IMR-90 (cell line): ENCODE measurements at regions not wholly inside any gene's neighbourhood (a gene's known extent, or its start where the extent isn't known, plus 50 kb on each side); places are given as distances from the start of the nearest gene placed in this dataset.
A peak's percentile ranks its signal among the peaks of the same experiment; 100 is the strongest.

Source experiments
- ATAC-seq: fragments of 200-7000 bp; cut with Tn5 transposase; 2 replicates; pipeline ENCODE4 v1.9.1; 2020; ENCODE audit warnings: low read depth, mild to moderate bottlenecking, moderate library complexity
- BruUV-seq: library from RNA; stranded (reverse); fragments of 400-500 nt; replicated peaks from 2 replicates; lab custom pipeline; 2021; lab: Mats Ljungman, UMichigan
- CTCF ChIA-PET: fragments of 300-600 bp; formaldehyde crosslinking; extraction: SDS; loops from one replicate; lab custom pipeline; 2021; ENCODE audit warnings: antibody characterized with exemption; lab: Yijun Ruan, JAX
- POLR2A ChIA-PET: fragments of 300-600 bp; sonication (Branson Sonifier 250); formaldehyde crosslinking; loops from one replicate; lab custom pipeline; 2022; ENCODE audit warnings: antibody characterized with exemption; ENCODE audit not compliant: unreplicated experiment; lab: Charles Lee
- DNase-seq: peaks from one replicate; pipeline ENCODE4 v3.0.0; 2013
- H2AFZ ChIP-seq: replicated peaks from 2 replicates; pipeline ENCODE3; 2013; ENCODE audit warnings: low read length, mild to moderate bottlenecking; ENCODE audit not compliant: poor library complexity
- H2AK5ac ChIP-seq: 2 replicates; pipeline ENCODE4 v1.6.1; 2013; ENCODE audit warnings: low read depth, low read length, inconsistent platforms
- H2AK9ac ChIP-seq: replicated peaks from 2 replicates; pipeline ENCODE3; 2013; ENCODE audit warnings: mild to moderate bottlenecking, low read depth, low read length, moderate library complexity; ENCODE audit not compliant: poor library complexity
- H2BK120ac ChIP-seq: 2 replicates; pipeline ENCODE4 v1.6.1; 2013; ENCODE audit warnings: low read depth, low read length, inconsistent platforms
- H2BK15ac ChIP-seq: 3 replicates; pipeline ENCODE4 v1.6.1; 2013; ENCODE audit warnings: low read depth, low read length, inconsistent platforms
- H2BK20ac ChIP-seq: 2 replicates; pipeline ENCODE4 v1.6.1; 2013; ENCODE audit warnings: low read depth, mild to moderate bottlenecking, inconsistent platforms, low read length, moderate library complexity
- H2BK5ac ChIP-seq: 2 replicates; pipeline ENCODE4 v1.6.1; 2013; ENCODE audit warnings: mild to moderate bottlenecking, low read depth, low read length, inconsistent platforms; ENCODE audit not compliant: poor library complexity, severe bottlenecking
- H3K14ac ChIP-seq: replicated peaks from 2 replicates; pipeline ENCODE4 v1.6.1; 2013; ENCODE audit warnings: low read depth, low read length, inconsistent platforms
- H3K18ac ChIP-seq: 2 replicates; pipeline ENCODE4 v1.6.1; 2013; ENCODE audit warnings: low read depth, low read length, control low read depth
- H3K23ac ChIP-seq: 2 replicates; pipeline ENCODE4 v1.6.1; 2013; ENCODE audit warnings: low read depth, low read length, inconsistent platforms
- H3K27ac ChIP-seq: 2 replicates; pipeline ENCODE4 v1.5.1; 2013; ENCODE audit warnings: mild to moderate bottlenecking, control low read depth, low read length; ENCODE audit not compliant: insufficient read depth
- H3K27me3 ChIP-seq: 2 replicates; pipeline ENCODE4 v1.6.1; 2013; ENCODE audit warnings: low read length; ENCODE audit not compliant: control insufficient read depth, insufficient read depth
- H3K36me3 ChIP-seq: 2 replicates; pipeline ENCODE4 v1.6.1; 2013; ENCODE audit warnings: low read length, mixed read lengths; ENCODE audit not compliant: control insufficient read depth, insufficient read depth
- H3K4ac ChIP-seq: 2 replicates; pipeline ENCODE4 v1.6.1; 2013; ENCODE audit warnings: low read depth, low read length, inconsistent platforms
- H3K4me1 ChIP-seq: 2 replicates; pipeline ENCODE4 v1.6.1; 2013; ENCODE audit warnings: low read length, mixed read lengths; ENCODE audit not compliant: control insufficient read depth, insufficient read depth
- H3K4me2 ChIP-seq: 2 replicates; pipeline ENCODE4 v1.6.1; 2013; ENCODE audit warnings: low read depth, mild to moderate bottlenecking, control low read depth, low read length, moderate library complexity
- H3K4me3 ChIP-seq: 2 replicates; pipeline ENCODE4 v1.5.1; 2013; ENCODE audit warnings: low read depth, mild to moderate bottlenecking, control low read depth, low read length, moderate library complexity; ENCODE audit not compliant: insufficient read depth
- H3K56ac ChIP-seq: 2 replicates; pipeline ENCODE4 v1.6.1; 2013; ENCODE audit warnings: low read length, inconsistent platforms; ENCODE audit not compliant: insufficient read depth; ENCODE audit errors: extremely low read depth
- H3K79me1 ChIP-seq, 2 experiments: 2 replicates each; pipeline ENCODE4 v1.6.1; 2013; ENCODE audit warnings: low read length in 2 of 2, inconsistent platforms in 1 of 2, low read depth in 1 of 2
- H3K9ac ChIP-seq: 2 replicates; pipeline ENCODE4 v1.6.1; 2013; ENCODE audit warnings: low read depth, low read length, control low read depth
- H3K9me1 ChIP-seq: 2 replicates; pipeline ENCODE4 v1.6.1; 2013; ENCODE audit warnings: low read length, inconsistent platforms; ENCODE audit not compliant: insufficient read depth
- H3K9me3 ChIP-seq: 2 replicates; pipeline ENCODE4 v1.6.1; 2013; ENCODE audit warnings: low read length; ENCODE audit not compliant: control insufficient read depth, insufficient read depth
- H4K20me1 ChIP-seq: 2 replicates; pipeline ENCODE4 v1.6.1; 2013; ENCODE audit warnings: low read length, inconsistent platforms; ENCODE audit not compliant: insufficient read depth
- H4K5ac ChIP-seq: 2 replicates; pipeline ENCODE4 v1.6.1; 2013; ENCODE audit warnings: mild to moderate bottlenecking, low read depth, low read length, control low read depth
- H4K8ac ChIP-seq, 2 experiments: 2 replicates each; pipeline ENCODE4 v1.6.1; 2013; ENCODE audit warnings: low read depth in 2 of 2, low read length in 2 of 2, control low read depth in 1 of 2, inconsistent platforms in 1 of 2
- H4K91ac ChIP-seq: 2 replicates; pipeline ENCODE4 v1.6.1; 2013; ENCODE audit warnings: low read depth, low read length, inconsistent platforms; ENCODE audit not compliant: insufficient read depth
- BHLHE40 ChIP-seq: fragments of 150-350 bp; IDR thresholded peaks from 2 replicates; pipeline ENCODE4 v1.6.1; 2016; ENCODE audit warnings: mild to moderate bottlenecking, low read depth, low read length
- CEBPB ChIP-seq: IDR thresholded peaks from 2 replicates; pipeline ENCODE4 v1.6.1; 2012; ENCODE audit warnings: low read depth, low read length, improper control_type of control experiment
- CHD1 ChIP-seq: IDR thresholded peaks from 2 replicates; pipeline ENCODE4 v1.6.1; 2012; ENCODE audit warnings: low read depth, low read length, improper control_type of control experiment
- FOS ChIP-seq: fragments of 150-350 bp; IDR thresholded peaks from 2 replicates; pipeline ENCODE4 v1.6.1; 2016; ENCODE audit warnings: low read depth, low read length
- MAFK ChIP-seq: IDR thresholded peaks from 2 replicates; pipeline ENCODE4 v1.6.1; 2012; ENCODE audit warnings: low read depth, low read length, improper control_type of control experiment
- MAZ ChIP-seq: IDR thresholded peaks from 2 replicates; pipeline ENCODE4 v1.6.1; 2012; ENCODE audit warnings: low read depth, mild to moderate bottlenecking, low read length, improper control_type of control experiment, moderate library complexity, borderline replicate concordance
- MXI1 ChIP-seq: IDR thresholded peaks from 2 replicates; pipeline ENCODE4 v1.6.1; 2012; ENCODE audit warnings: low read depth, mild to moderate bottlenecking, low read length, moderate library complexity, borderline replicate concordance
- NFE2L2 ChIP-seq: fragments of 150-350 bp; IDR thresholded peaks from 2 replicates; pipeline ENCODE4 v1.6.1; 2016; ENCODE audit warnings: low read depth, mild to moderate bottlenecking, low read length
- RAD21 ChIP-seq: IDR thresholded peaks from 2 replicates; pipeline ENCODE4 v1.6.1; 2012; ENCODE audit warnings: low read length, improper control_type of control experiment
- RCOR1 ChIP-seq: IDR thresholded peaks from 2 replicates; pipeline ENCODE4 v1.6.1; 2012; ENCODE audit warnings: mild to moderate bottlenecking, low read length, improper control_type of control experiment; ENCODE audit not compliant: insufficient replicate concordance
- RFX5 ChIP-seq: IDR thresholded peaks from 2 replicates; pipeline ENCODE4 v1.8.0; 2012; ENCODE audit warnings: low read depth, mild to moderate bottlenecking, low read length, moderate library complexity
- SMC3 ChIP-seq: fragments of 150-350 bp; IDR thresholded peaks from 2 replicates; pipeline ENCODE4 v1.6.1; 2016; ENCODE audit warnings: low read depth, mild to moderate bottlenecking, antibody characterized with exemption, low read length, moderate library complexity
- WGBS, 2 experiments: methylation state at CpG; one replicate each; pipeline versions ENCODE4 v1.1.5 to v1.1.7; 2013; ENCODE audit warnings: missing lambda C conversion rate in 2 of 2; ENCODE audit not compliant: insufficient read length in 1 of 2; ENCODE audit errors: extremely low coverage in 2 of 2; 5-methylcytosine and 5-hydroxymethylcytosine counted together
- dilution Hi-C: fragments of 300-500 bp; cut with HindIII; formaldehyde crosslinking; loops from one replicate; pipeline ENCODE4 v1.14.3; 2018; ENCODE audit warnings: low sequenced_read_pairs; ENCODE audit not compliant: unreplicated experiment
- in situ Hi-C: fragments of 300-500 bp; cut with MboI; formaldehyde crosslinking; loops from 3 replicates; pipeline ENCODE4 v1.14.3; 2019; ENCODE audit warnings: low sequenced_read_pairs, inconsistent platforms, mixed read lengths
- intact Hi-C: fragments of 100-400 bp; cut with micrococcal nuclease; formaldehyde crosslinking; loops from 2 replicates; pipeline ENCODE4 v1.10.0; 2022
- TF ChIP-seq, protein P1 (sequence below): fragments of 150-350 bp; IDR thresholded peaks from 2 replicates; pipeline ENCODE4 v1.6.1; 2016; ENCODE audit warnings: low read depth, mild to moderate bottlenecking, low read length, moderate library complexity, borderline replicate concordance
- TF ChIP-seq, protein P2 (sequence below): conservative IDR thresholded peaks from 2 replicates; pipeline ENCODE4 v1.5.1; 2012; ENCODE audit warnings: mild to moderate bottlenecking, low read depth, low read length, improper control_type of control experiment
- TF ChIP-seq, protein P3 (sequence below): fragments of 150-350 bp; IDR thresholded peaks from 2 replicates; pipeline ENCODE4 v1.6.1; 2017; ENCODE audit warnings: mild to moderate bottlenecking, antibody characterized with exemption, low read length, low read depth

DNA sequence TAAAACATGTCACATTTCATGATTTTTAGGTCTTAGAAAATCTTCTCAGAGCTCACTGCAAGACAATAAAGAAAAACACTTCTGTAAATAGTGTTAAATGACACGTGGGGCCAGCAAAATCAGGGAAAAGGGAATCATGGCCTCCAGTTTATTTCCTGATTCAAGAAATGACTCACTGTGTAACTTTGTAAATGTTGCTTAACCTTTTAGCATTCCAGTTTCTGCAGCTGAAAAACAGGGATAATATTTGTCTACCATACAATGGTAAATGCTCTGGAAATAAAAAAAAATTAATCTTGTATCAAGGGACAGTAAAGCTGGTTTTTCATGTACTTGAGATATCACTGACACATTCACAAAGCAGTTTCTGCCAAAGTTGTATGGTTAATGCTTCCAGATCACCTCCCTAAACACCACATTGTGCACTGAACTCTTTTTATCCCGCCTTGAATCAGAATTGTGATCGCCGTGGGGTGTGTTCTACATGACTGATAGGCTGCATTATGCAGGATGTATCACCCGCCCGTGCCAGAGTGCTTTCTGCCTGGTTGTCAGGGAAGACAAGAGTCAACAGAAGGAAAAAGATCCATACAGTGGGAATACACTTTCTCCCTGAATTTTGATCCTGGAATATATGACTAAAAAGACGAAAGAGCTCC, 238.8 kb downstream of the IKZF2 start:
- Histone ChIP-seq H3K23ac (0 out of 2 replicates have a peak overlapping the region, but pooled peaks have one; percentile 55), H3K18ac (peak overlapping the region; percentile 92), H2BK120ac (peak overlapping the region; percentile 89), H2BK5ac (peak overlapping the region; percentile 90), H2AFZ (peak overlapping the region; percentile 79), H3K56ac (peak overlapping the region; percentile 60; the same call in 1 of the 2 replicates), H3K27me3 (no peaks in the 10 kb centered on the region), H3K36me3 (no peaks in the 10 kb centered on the region), H4K20me1 (no peaks in the 10 kb centered on the region), H4K8ac (peak overlapping the region; percentile 60 to 81), H3K27ac (peak overlapping the region; percentile 86), H3K4ac (peak overlapping the region; percentile 73), H2BK20ac (peak overlapping the region; percentile 85), H4K5ac (peak overlapping the region; percentile 79), H3K9me3 (no peaks in the 10 kb centered on the region), H3K14ac (peak overlapping the region; percentile 57), H2BK15ac (peak overlapping the region; percentile 93; the same call in 2 of the 3 replicates), H2AK5ac (peak overlapping the region; percentile 46), H3K79me1 (no peaks in the 10 kb centered on the region), H4K91ac (peak overlapping the region; percentile 79), H3K4me3 (no peak overlapping the region), H3K9ac (no peak overlapping the region), H2AK9ac (no peak overlapping the region), H3K9me1 (no peaks in the 10 kb centered on the region), H3K4me2 (peak overlapping the region; percentile 81), H3K4me1 (peaks cover 12% of the 10 kb centered on the region)
- no TSS peak for BruUV-seq
- DNase-seq (peak; percentile 75), ATAC-seq (peak; percentile 78)
- dilution Hi-C loops = no loop called here
- in situ Hi-C loops = no loop called here
- ChIA-PET POLR2A (no interaction called here), CTCF (interaction anchor here (0.8 kb wide), 1 partner anchor 63 kb away, joined by 3 read pairs; no protein-coding TSS in a partner anchor)
- intact Hi-C loops = loop anchor here (5.0 kb wide), 1 partner anchor 240 kb away; the partner anchor contains the start of gene IKZF2
- WGBS, 2 experiments = no CpG with 5 or more reads among the region's 7 CpGs
- TF ChIP-seq RFX5 = no peak
- TF ChIP-seq BHLHE40 = no peak
- TF ChIP-seq CEBPB = peak; percentile 96
- peak; percentile 55; the same call in 1 of the 2 replicates for TF ChIP-seq FOS
- TF ChIP-seq RAD21 = no peak
- no peak for TF ChIP-seq NFE2L2
- TF ChIP-seq, protein P1, sequence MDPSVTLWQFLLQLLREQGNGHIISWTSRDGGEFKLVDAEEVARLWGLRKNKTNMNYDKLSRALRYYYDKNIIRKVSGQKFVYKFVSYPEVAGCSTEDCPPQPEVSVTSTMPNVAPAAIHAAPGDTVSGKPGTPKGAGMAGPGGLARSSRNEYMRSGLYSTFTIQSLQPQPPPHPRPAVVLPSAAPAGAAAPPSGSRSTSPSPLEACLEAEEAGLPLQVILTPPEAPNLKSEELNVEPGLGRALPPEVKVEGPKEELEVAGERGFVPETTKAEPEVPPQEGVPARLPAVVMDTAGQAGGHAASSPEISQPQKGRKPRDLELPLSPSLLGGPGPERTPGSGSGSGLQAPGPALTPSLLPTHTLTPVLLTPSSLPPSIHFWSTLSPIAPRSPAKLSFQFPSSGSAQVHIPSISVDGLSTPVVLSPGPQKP = no peak
- TF ChIP-seq, protein P2, sequence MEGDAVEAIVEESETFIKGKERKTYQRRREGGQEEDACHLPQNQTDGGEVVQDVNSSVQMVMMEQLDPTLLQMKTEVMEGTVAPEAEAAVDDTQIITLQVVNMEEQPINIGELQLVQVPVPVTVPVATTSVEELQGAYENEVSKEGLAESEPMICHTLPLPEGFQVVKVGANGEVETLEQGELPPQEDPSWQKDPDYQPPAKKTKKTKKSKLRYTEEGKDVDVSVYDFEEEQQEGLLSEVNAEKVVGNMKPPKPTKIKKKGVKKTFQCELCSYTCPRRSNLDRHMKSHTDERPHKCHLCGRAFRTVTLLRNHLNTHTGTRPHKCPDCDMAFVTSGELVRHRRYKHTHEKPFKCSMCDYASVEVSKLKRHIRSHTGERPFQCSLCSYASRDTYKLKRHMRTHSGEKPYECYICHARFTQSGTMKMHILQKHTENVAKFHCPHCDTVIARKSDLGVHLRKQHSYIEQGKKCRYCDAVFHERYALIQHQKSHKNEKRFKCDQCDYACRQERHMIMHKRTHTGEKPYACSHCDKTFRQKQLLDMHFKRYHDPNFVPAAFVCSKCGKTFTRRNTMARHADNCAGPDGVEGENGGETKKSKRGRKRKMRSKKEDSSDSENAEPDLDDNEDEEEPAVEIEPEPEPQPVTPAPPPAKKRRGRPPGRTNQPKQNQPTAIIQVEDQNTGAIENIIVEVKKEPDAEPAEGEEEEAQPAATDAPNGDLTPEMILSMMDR = no peak
- no peak for TF ChIP-seq CHD1
- TF ChIP-seq MAFK = no peak
- no peak for TF ChIP-seq SMC3
- TF ChIP-seq, protein P3, sequence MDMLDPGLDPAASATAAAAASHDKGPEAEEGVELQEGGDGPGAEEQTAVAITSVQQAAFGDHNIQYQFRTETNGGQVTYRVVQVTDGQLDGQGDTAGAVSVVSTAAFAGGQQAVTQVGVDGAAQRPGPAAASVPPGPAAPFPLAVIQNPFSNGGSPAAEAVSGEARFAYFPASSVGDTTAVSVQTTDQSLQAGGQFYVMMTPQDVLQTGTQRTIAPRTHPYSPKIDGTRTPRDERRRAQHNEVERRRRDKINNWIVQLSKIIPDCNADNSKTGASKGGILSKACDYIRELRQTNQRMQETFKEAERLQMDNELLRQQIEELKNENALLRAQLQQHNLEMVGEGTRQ = peak; percentile 63
- TF ChIP-seq MXI1 = no peak
- TF ChIP-seq MAZ = no peak
- TF ChIP-seq RCOR1 = no peak
